ENCODE measurements at regions not wholly inside any gene's neighbourhood (a gene's known extent, or its start where the extent isn't known, plus 50 kb on each side); places are given as distances from the start of the nearest gene placed in this dataset.

- no peak for DNase-seq
Measured at GRCh38 chr6:113447088-113447831, 409.9 kb upstream of the MARCKS start.

DNA sequence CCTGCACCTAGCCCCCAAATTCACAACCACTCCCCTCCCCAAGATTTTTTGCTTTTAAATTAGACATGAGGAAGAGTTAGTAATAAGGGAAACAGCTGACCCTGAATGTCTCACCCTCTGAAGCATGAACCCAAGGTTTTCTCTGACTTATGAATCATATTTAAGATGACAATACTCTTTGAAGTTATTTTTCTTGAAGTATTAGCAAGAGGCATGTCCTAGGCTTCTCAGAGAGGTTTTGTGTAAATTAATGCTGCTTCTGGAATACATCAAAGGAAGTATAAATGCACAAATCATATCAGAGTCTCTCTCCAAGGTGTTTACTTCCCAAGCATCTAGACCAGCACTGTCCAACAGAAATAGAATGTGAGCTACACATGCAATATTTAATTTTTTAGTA lies 408.1 kb upstream of the MARCKS start:
- no peak for DNase-seq

DNA sequence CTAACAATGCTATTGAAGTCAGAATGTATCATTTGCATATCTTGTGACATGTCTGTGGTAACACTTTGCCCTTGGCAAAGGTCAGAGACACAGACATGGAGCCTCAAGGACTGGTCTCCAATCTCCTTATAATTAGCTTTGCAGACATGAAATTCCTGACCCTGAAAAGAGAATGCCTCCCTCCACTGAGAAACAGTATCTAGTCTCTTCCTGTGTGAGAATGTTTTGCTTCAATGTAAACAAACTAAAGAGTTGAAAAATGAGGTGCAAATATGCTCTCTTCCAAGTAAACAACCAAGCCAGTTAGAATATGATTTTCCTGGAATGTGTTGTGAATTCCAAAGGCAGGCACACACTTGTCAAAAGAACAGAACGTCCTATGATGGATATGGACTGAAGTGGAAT lies 407.1 kb upstream of the MARCKS start:
- no peak for DNase-seq

GRCh38 chr6:113451049-113451448 lies 406.1 kb upstream of the MARCKS start:
- DNase-seq = no peak

DNA sequence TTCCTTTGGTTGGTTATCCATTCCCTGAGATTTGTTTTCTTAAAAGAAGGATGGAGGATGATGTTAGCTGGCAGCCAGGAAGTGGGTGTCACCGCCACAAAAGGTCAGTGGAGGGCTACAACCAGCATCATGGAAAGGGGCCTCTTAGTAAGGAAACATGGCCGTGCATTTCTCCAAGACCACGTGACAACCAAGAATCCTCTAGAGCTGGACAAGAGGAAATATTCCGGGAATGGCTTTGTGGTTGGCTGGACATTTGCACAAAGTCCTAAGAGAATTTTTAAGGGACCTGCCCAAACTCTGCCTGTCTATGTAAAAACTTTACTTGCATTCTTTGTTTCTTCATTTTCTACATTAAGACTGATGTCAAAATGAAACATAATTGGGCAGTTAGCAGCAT lies 399.9 kb upstream of the MARCKS start:
- DNase-seq = no peak

DNA sequence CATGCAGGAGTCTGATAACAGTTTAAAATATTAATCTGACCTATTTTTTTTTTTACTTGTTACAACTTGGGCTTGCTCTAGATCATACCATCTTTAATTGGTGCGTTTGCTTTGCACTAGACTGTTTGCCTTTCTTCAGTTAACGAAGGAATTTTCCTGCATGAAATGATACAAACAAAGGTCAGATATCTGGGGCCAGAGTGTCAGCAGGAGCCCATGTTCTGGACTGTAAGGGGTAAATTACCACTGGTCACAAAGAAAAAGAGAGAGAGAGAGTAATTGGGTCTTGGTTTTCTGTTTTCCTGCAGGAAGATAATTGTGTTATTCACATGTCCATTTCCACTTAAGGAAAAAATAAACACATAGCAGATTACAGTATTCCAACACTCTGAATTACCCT lies 399.4 kb upstream of the MARCKS start:
- DNase-seq = no peak

GRCh38 chr6:113458368-113459010 lies 398.7 kb upstream of the MARCKS start:
- DNase-seq = no peak

DNA sequence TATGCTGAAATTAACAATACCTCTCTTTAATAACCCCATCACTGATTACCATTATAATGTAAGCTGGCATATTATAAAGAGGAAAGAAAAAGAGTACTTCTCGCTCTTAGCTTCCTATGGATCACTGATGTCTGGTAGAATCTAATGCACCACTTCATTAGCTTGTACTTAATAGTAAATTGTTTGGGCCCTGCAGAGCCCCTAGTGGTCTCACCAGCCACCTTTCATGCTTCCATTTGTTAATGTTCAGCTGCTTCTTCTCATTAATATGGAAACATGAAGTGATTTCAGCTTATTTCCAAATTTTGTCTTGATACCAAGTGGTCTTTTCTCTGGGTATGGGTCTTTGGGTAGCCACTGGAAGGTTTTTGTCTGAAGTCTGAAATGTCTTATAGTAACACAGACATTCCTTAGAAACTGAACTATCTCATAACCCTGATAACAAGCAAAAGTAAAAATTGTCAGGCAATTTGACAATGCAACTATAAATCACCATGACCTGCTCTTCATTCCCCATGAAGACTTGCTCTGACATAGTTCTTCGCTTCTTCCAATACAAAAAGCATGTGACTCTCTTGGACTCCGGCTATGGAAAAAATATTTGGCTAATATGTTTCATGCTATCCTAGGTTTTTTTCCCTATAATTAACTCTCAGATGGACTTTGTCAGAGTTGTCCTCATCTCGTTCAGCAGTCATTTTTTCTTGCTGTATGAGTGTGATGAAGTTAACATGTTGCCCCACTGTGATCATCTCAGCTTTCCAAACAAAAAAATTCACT lies 395.8 kb upstream of the MARCKS start:
- DNase-seq = no peak

- no peak for DNase-seq
Measured at GRCh38 chr6:113464536-113464935, 392.6 kb upstream of the MARCKS start.

DNA sequence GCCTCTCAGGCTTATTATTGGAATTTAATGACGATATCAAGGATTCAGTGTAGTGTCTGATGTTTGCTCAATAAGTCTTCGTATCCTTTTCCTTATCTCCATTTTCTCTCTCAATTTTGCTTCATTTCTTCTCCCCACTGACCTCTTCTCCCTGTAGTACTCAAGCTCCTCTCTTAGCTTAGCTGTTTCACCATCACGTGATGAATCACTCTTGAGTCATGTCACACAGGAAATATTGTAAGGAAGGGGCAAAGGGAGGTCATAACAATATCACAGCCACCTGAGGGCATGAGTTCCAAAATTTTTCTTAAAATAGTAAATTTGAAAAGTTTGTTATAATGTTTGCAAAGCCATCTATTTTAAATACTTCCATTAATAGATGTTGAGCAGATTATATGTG lies 392.2 kb upstream of the MARCKS start:
- no peak for DNase-seq

DNA sequence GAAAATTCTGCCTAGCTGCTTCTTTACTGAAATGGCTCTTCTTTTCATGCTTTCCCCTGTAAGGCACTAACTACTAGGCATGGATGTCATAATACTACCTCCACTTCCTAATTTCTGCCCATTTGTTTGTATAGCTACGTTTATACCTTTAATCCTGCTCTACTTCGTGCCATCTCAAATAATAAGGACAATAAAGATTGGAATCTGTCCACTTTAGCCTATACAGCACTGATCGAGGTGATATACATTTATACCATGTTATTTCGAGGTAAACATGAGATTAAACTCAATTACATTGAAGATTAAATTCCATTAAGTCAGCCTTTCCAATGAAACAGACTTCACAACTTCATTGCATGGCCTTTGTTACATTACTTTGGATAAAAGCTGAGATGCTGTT lies 390.6 kb upstream of the MARCKS start:
- DNase-seq = no peak

- DNase-seq = no peak
Measured at GRCh38 chr6:113475392-113475791, 381.8 kb upstream of the MARCKS start.

DNA sequence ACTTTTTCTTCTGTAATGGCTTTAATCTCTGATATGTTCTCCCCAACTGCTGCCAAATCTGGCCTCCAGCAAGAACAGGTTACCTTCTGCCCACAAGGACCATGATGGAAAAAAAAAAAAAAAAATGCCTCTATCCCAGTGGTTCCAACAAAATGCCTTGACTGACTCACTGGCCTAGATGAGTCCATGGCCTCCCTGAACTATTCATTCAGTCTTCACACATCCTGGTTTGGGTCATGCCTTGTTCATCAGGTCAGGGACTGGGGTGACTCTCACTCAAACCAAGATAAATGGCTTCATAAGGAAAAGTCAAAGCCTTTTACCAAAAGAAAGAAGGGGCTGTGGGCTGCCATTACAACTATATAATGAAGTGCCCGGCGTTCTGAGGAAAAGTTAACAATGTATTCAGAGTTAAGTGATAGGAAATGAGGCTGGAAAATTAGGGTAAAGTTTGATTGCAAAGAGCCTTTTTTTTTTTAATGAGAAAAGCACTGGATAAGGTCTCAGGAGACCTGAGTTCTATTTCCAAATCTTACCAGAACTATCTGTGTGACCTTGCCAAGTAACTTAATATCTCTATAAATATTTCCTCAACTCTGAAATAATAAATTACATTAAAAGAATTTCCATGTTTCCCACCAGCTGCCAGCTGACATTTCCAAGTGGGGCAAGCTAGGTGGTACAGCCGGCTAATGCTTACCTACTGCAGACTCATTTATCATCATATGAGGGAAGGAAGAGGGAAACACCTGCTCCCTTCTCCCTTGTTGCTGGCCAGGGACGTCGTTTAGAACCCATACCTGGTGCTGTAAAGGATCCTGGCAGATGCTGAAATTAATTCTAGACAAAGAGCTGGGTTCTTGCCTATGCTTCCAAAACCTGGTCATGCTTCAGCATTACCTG lies 380.0 kb upstream of the MARCKS start:
- DNase-seq = no peak

DNA sequence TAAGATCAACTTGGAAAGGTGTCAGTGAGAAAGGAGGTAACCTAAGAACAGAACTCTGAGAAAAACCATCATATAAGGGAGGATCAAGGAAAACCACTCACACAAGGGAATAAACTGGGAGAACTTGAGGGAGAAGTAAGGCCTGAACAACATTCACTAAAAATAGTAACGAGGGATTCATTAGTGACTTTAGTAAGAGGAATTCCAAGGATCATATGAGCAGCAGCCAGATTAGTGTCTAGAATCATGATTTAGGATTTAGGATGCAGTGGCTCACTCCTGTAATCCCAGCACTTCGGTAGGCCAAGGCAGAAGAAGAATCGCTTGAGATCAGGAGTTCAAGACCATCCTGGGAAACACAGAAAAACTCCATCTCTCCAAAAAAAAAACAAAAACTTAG lies 376.5 kb upstream of the MARCKS start:
- no peak for DNase-seq

GRCh38 chr6:113481458-113481857 lies 375.7 kb upstream of the MARCKS start:
- no peak for DNase-seq

GRCh38 chr6:113481910-113482309 lies 375.2 kb upstream of the MARCKS start:
- DNase-seq = no peak

- DNase-seq = no peak
Measured at GRCh38 chr6:113482771-113483170, 374.4 kb upstream of the MARCKS start.

DNA sequence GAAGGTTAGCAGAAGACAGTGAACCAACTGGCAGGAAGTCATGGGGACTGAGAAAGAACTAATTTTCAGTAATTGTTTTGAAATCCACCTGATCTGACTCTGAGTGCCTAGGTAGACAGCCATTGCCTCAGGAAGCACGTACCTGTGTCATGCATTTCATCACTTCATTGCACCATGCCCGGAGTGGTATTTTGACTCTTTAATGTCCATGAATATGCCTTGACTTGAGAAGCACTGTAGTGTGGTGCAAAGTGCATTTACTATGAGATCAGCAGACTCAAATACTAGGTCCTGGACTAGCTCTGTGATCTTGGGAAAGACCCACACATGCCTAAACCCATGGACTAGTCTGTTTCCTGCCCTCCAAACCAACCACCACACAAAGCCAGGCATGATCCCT lies 370.9 kb upstream of the MARCKS start:
- no peak for DNase-seq

DNA sequence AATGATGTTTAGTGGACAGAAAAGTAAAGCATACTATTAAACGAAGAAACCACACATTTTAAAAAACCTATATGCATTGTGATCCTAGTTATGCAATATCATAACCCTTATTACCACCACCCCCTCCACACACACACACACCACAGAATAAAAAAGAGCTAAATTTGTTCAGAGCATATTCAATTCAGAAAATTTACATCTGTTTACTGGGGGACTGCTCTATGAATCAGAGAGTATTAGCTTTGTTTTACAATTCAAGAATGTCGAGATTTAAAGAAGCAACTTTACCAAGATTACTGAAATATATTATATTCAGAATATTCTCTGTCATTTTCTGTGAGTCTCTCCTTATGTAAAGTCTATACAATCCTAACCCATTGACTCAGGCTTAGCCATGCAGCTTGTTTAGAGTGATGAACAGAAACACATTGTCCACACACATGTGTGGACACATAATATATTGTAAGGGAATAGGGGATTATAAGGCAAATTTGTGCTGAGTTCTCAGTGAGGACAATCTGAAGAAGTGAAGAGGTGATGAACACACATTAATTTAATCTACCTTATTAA lies 369.6 kb upstream of the MARCKS start:
- DNase-seq = no peak

GRCh38 chr6:113488061-113488460 lies 369.1 kb upstream of the MARCKS start:
- DNase-seq = no peak

GRCh38 chr6:113488812-113489685 lies 368.1 kb upstream of the MARCKS start:
- peak; percentile 2 for DNase-seq
